Activated effector memory CD4-positive, alpha-beta T cell treated with anti-CD3 and anti-CD28 coated beads, Interleukin-2, amount 50 U/mL, for 16 hours (primary cell): ENCODE measurements at regions not wholly inside any gene's neighbourhood (a gene's known extent, or its start where the extent isn't known, plus 50 kb on each side); places are given as distances from the start of the nearest gene placed in this dataset.
A peak's percentile ranks its signal among the peaks of the same experiment; 100 is the strongest.

Experiments
- DNase-seq: peaks from one replicate; pipeline ENCODE4 v3.0.0-alpha.2; 2020

- no peak for DNase-seq
These were observed 52.0 kb upstream of the RPL11 start for GRCh38 chr1:23639460-23640095.

- DNase-seq = no peak
These were observed 52.8 kb upstream of the RPL11 start for GRCh38 chr1:23638786-23639241.

GRCh38 chr1:23638188-23638619, 53.4 kb upstream of the RPL11 start:
- no peak for DNase-seq

- no peak for DNase-seq
These were observed 55.6 kb upstream of the RPL11 start for GRCh38 chr1:23636009-23636408.

- DNase-seq = peak; percentile 80
These were observed 56.6 kb upstream of the RPL11 start for GRCh38 chr1:23634840-23635651.

GRCh38 chr1:23634518-23634839, 57.1 kb upstream of the RPL11 start:
- no peak for DNase-seq

GRCh38 chr1:23632479-23633160, 59.0 kb upstream of the RPL11 start:
- no peak for DNase-seq

GRCh38 chr1:23629708-23630290, 61.8 kb upstream of the RPL11 start:
- no peak for DNase-seq

GRCh38 chr1:23628951-23629387, 62.6 kb upstream of the RPL11 start:
- no peak for DNase-seq

GRCh38 chr1:23627069-23627735, 64.4 kb upstream of the RPL11 start:
- no peak for DNase-seq

- DNase-seq = no peak
These were observed 65.6 kb upstream of the RPL11 start for GRCh38 chr1:23625929-23626535.

GRCh38 chr1:23625459-23625858, 66.1 kb upstream of the RPL11 start:
- DNase-seq = no peak

GRCh38 chr1:23624440-23624839, 65.1 kb upstream of the ID3 start:
- DNase-seq = peak; percentile 78

GRCh38 chr1:23622284-23622683, 63.0 kb upstream of the ID3 start:
- no peak for DNase-seq

- no peak for DNase-seq
These were observed 61.3 kb upstream of the ID3 start for GRCh38 chr1:23620605-23621004.

GRCh38 chr1:23619299-23620188, 60.2 kb upstream of the ID3 start:
- DNase-seq = peak; percentile 95

- no peak for DNase-seq
These were observed 59.3 kb upstream of the ID3 start for GRCh38 chr1:23618586-23619083.

- DNase-seq = no peak
These were observed 57.8 kb upstream of the ID3 start for GRCh38 chr1:23617084-23617521.

GRCh38 chr1:23616292-23616824, 57.1 kb upstream of the ID3 start:
- DNase-seq = no peak

- DNase-seq = no peak
These were observed 56.6 kb upstream of the ID3 start for GRCh38 chr1:23615852-23616251.

GRCh38 chr1:23615423-23615822, 56.1 kb upstream of the ID3 start:
- DNase-seq = no peak
